ENCODE measurements at regions not wholly inside any gene's neighbourhood (a gene's known extent, or its start where the extent isn't known, plus 50 kb on each side); places are given as distances from the start of the nearest gene placed in this dataset.

DNA sequence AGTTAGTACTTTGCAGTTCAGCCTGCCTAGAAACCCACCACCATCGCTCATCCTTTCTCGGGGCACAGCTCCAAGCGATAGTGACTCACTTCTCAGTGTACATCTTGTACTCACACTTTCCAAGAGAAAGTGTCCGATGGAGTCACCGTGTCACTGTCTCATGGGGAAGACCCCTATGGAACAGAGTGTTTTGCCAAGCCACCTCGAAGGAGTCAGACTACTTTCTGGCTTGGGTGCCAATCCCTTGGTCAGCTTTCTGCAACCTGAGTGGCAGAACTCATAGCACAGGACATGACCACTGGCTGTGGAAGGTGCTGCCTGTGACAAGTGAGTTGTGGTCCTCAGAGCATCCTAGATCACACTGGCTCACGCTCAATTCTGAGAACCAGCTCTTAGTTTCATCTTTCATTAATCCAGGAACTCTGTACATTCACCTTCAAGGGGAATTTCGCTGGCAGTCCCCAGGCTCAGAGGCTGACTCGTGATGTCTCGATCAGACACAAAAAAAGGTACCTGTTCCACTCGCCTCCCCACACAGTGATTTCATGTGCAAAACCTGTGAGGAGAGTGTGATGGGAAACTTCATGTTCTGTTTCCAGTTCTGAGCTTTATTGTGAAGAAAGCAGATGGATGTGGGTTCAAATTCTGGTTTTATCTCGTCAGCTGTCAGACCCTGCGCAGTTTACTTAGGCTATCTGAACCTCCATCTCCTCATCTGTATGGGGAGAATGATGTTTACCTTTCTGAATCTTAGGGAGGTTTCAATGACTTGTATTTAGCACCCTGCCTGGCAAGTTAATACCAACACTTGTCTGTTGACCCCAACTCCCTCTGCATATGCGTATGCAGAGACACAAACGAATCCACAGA lies 127.3 kb upstream of the CCND2 start:
- Histone ChIP-seq H3K36me3 (no peaks in the 10 kb centered on the region), H3K4me1 (peaks cover 0 to 15% (median 4%) of the 10 kb centered on the region in 3 donors), H3K27me3 (peaks cover 0 to 4% (median 0%) of the 10 kb centered on the region in 4 donors), H3K4me3 (no peak overlapping the region), H3K9me3 (no peaks in the 10 kb centered on the region), H3K27ac (no peak overlapping the region)
- DNase-seq = no peak
- WGBS, 2 donors = 65 to 68% methylated on average over 14 to 15 of the region's 15 CpGs
- intact Hi-C loops (cut with DNase I) = no loop called here
- TF ChIP-seq POLR2A (IDR thresholded peaks at IDR 0.05) = no peak

DNA sequence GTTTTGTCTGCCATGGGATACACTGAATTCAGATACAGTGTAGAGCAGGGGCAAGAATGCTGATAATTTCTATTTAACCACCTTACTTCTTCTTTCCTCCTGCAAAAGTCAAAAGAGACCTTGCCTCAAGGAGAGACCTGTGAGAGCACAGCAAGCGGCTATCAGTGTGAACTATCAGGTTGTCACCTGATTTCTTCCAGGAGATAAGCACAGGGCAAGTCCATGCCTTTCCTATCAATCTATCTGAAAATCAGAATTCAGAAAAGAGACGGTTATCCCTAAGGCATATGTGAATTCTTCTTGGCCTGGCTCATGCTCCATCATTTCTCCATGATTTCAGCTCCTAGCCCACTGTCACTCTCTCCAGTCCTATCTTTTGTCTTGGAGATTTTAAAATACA lies 128.9 kb upstream of the CCND2 start:
- intact Hi-C loops (cut with DNase I) = no loop called here
- peaks cover 0 to 15% (median 4%) of the 10 kb centered on the region in 3 donors for H3K4me1 ChIP-seq
- no peak for DNase-seq
- H3K27ac ChIP-seq = no peak overlapping the region
- TF ChIP-seq, protein P1, sequence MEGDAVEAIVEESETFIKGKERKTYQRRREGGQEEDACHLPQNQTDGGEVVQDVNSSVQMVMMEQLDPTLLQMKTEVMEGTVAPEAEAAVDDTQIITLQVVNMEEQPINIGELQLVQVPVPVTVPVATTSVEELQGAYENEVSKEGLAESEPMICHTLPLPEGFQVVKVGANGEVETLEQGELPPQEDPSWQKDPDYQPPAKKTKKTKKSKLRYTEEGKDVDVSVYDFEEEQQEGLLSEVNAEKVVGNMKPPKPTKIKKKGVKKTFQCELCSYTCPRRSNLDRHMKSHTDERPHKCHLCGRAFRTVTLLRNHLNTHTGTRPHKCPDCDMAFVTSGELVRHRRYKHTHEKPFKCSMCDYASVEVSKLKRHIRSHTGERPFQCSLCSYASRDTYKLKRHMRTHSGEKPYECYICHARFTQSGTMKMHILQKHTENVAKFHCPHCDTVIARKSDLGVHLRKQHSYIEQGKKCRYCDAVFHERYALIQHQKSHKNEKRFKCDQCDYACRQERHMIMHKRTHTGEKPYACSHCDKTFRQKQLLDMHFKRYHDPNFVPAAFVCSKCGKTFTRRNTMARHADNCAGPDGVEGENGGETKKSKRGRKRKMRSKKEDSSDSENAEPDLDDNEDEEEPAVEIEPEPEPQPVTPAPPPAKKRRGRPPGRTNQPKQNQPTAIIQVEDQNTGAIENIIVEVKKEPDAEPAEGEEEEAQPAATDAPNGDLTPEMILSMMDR (IDR thresholded peaks at IDR 0.05) = no peak
- TF ChIP-seq POLR2A (IDR thresholded peaks at IDR 0.05) = no peak
- no peaks in the 10 kb centered on the region for H3K36me3 ChIP-seq
- no peaks in the 10 kb centered on the region for H3K9me3 ChIP-seq
- no peak overlapping the region for H3K4me3 ChIP-seq
- H3K27me3 ChIP-seq = peaks cover 0 to 4% (median 0%) of the 10 kb centered on the region in 4 donors
- 76% methylated on average over 2 of the region's 2 CpGs for WGBS, 2 donors

DNA sequence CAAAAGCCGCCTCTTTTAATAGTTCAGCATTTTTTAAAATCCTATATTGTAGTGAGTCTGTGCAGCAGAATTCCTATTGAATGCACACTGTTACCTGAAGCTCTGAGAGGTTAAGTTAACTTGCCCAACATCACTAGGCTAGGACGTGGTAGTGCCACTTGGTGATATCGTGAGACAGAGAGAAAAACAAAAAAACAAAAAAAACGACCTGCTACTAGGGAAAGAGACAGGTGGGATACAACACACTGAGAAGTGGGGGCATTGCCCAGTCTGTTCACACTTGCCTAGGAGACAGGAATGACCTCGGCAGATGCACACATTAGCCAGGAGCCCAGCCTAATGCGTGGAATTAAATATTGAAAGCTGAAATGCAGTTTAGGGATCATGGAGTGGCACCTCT lies 129.7 kb upstream of the CCND2 start:
- Histone ChIP-seq H3K4me3 (no peak overlapping the region), H3K27me3 (peaks cover 0 to 4% (median 0%) of the 10 kb centered on the region in 4 donors), H3K27ac (no peak overlapping the region), H3K36me3 (no peaks in the 10 kb centered on the region), H3K4me1 (peaks cover 0 to 15% (median 4%) of the 10 kb centered on the region in 3 donors), H3K9me3 (no peaks in the 10 kb centered on the region)
- DNase-seq = no peak
- intact Hi-C loops (cut with DNase I) = no loop called here
- 64 to 80% methylated on average over 4 to 6 of the region's 6 CpGs for WGBS, 2 donors
- TF ChIP-seq, protein P1 (IDR thresholded peaks at IDR 0.05) = peak in 1 of 6 experiments; percentile 14
- TF ChIP-seq POLR2A (IDR thresholded peaks at IDR 0.05) = no peak

DNA sequence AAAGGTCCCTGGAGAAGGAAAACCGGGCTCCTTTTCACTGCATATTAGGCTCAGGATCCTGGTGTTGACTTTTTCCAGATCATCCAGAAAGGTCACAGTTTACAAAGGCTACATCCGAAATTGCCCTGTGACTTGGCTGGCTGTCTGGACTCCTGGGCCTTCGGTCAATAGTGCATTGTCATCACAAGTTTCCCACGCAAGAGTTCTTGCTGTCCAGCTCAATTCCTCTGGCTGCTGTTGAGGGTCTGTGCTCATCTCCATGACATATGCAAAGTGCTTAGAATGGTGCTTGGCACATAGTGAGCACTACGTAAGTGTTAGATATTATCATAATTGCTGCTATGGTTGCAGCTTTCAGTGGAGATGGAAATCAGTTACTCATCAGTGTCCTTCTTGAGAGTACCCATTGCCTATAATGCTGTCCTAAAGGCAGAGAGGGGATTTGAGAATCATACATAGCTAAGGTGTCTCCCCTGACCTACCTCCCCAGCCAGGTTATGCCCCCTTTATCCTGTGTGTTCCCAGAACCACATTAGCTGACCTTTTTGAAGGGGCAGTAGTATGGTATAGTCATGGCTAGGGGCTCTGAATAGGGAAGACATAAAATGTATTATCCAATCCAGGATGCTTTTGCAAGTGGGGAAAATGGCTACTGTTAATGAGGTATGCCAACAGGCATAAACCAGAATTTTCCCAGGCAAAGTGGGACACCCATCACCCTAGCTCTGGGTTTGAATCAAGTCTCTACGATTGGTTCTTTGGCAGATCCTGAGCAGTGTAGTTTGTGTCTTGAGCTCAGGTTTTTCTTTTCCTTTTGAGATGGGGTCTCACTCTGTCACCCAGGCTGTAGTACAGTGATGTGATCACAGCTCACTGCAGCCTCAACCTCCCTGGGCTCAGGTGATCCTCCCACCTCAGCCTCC lies 132.0 kb upstream of the CCND2 start:
- Histone ChIP-seq H3K9me3 (no peaks in the 10 kb centered on the region), H3K36me3 (no peaks in the 10 kb centered on the region), H3K4me1 (peaks cover 0 to 15% (median 4%) of the 10 kb centered on the region in 3 donors), H3K27me3 (no peaks in the 10 kb centered on the region), H3K4me3 (no peak overlapping the region), H3K27ac (no peak overlapping the region)
- 78 to 89% methylated on average over 2 to 4 of the region's 6 CpGs for WGBS, 2 donors
- DNase-seq = no peak
- intact Hi-C loops (cut with DNase I) = no loop called here
- no peak for TF ChIP-seq POLR2A (IDR thresholded peaks at IDR 0.05)
- TF ChIP-seq, protein P1 (IDR thresholded peaks at IDR 0.05) = no peak

DNA sequence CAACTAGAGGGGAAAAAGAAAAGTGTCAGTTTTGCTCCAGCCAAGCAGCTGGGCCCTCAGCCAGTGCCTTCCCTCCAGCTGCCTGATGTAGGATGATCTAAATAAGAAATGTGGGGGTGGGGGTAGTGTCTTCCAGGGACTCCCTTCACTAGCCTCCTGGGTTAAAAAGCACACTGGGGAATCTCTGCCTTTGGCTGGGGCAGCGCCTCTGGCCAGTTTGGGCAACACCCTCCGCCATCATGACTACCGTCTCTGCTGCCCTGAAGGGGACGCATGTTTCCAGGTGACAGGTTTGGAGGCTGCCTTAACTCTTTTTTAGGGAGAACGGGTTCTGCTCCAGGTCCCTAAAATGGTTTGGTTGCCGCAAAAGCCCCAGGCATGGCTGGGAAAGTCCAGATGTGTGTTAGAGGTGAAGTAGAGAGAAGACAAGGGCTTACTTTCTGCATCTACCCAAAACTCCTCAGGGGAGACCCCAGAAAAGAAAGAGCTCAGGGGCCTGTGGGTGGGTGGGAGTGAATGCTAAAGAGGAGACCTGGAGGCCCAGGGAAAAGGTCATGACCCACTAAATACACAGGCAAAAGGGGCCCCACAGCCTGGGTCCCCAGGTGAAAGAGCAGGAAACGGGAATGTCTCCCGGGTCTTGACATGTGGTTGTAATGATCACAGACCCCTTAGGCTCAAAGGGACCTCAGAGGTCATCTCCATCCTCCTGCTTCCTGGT lies 132.8 kb upstream of the CCND2 start:
- Histone ChIP-seq H3K4me3 (no peak overlapping the region), H3K27me3 (no peaks in the 10 kb centered on the region), H3K27ac (no peak overlapping the region), H3K36me3 (no peaks in the 10 kb centered on the region), H3K9me3 (no peaks in the 10 kb centered on the region), H3K4me1 (peaks cover 0 to 19% (median 4%) of the 10 kb centered on the region in 3 donors)
- TF ChIP-seq, protein P1 (IDR thresholded peaks at IDR 0.05) = no peak
- no peak for TF ChIP-seq POLR2A (IDR thresholded peaks at IDR 0.05)
- intact Hi-C loops (cut with DNase I) = no loop called here
- 74 to 78% methylated on average over 4 to 7 of the region's 8 CpGs for WGBS, 2 donors
- no peak for DNase-seq
